CD14-positive monocyte (primary cell): ENCODE measurements at regions not wholly inside any gene's neighbourhood (a gene's known extent, or its start where the extent isn't known, plus 50 kb on each side); places are given as distances from the start of the nearest gene placed in this dataset.

Experiments used
- DNase-seq, 3 donors: peaks; one replicate each; pipeline ENCODE4 v3.0.0-alpha.2; 2011 to 2022
- H2AFZ ChIP-seq: 2 replicates; pipeline ENCODE4 v1.6.0; 2012; ENCODE audit warnings: mild to moderate bottlenecking, low read depth, low read length, inconsistent platforms; ENCODE audit not compliant: insufficient read depth, poor library complexity, severe bottlenecking
- H3K27ac ChIP-seq, 2 donors: 1 replicate in 1 of 2; 2 replicates in 1 of 2; pipeline ENCODE4 v1.5.1; 2012 to 2013; ENCODE audit warnings: low read length in 2 of 2, control low read depth in 1 of 2, inconsistent platforms in 1 of 2, low read depth in 1 of 2, mild to moderate bottlenecking in 1 of 2
- H3K27me3 ChIP-seq, 2 donors: one replicate each; pipeline versions ENCODE4 v1.6.0 to v1.6.1; 2011 to 2013; ENCODE audit warnings: low read length in 2 of 2; ENCODE audit not compliant: control insufficient read depth in 2 of 2, insufficient read depth in 2 of 2
- H3K36me3 ChIP-seq, 2 donors: replicated peaks in 1 of 2; 1 replicate in 1 of 2; 2 replicates in 1 of 2; pipeline versions ENCODE4 v1.5.1 to v1.6.1; 2012 to 2013; ENCODE audit warnings: low read length in 2 of 2, control low read depth in 1 of 2, inconsistent platforms in 1 of 2, mild to moderate bottlenecking in 1 of 2; ENCODE audit not compliant: insufficient read depth in 2 of 2, control insufficient read depth in 1 of 2
- H3K4me1 ChIP-seq, 2 donors: 1 replicate in 1 of 2; 2 replicates in 1 of 2; pipeline versions ENCODE4 v1.5.1 to v1.6.1; 2012 to 2013; ENCODE audit warnings: low read length in 2 of 2, control low read depth in 1 of 2, inconsistent platforms in 1 of 2, mild to moderate bottlenecking in 1 of 2, moderate library complexity in 1 of 2; ENCODE audit not compliant: insufficient read depth in 2 of 2, control insufficient read depth in 1 of 2
- H3K4me2 ChIP-seq: replicated peaks from 2 replicates; pipeline ENCODE3; 2012; ENCODE audit warnings: low read length, moderate library complexity, mild to moderate bottlenecking; ENCODE audit not compliant: poor library complexity, severe bottlenecking; ENCODE audit errors: extremely low read depth
- H3K4me3 ChIP-seq, 3 experiments: fragments of 200-600 bp in 1 of 3; sonication (generic) in 1 of 3; replicated peaks in 1 of 3; 1 replicate in 2 of 3; 2 replicates in 1 of 3; pipeline ENCODE4 v1.5.1; 2011 to 2013; ENCODE audit warnings: low read length in 3 of 3, mild to moderate bottlenecking in 3 of 3, control low read depth in 2 of 3, low read depth in 2 of 3, inconsistent platforms in 1 of 3, moderate library complexity in 1 of 3
- H3K79me2 ChIP-seq: 2 replicates; pipeline ENCODE4 v1.6.0; 2012; ENCODE audit warnings: mild to moderate bottlenecking, control low read depth, inconsistent platforms, low read length, moderate library complexity; ENCODE audit not compliant: insufficient read depth
- H3K9ac ChIP-seq: 2 replicates; pipeline ENCODE4 v1.6.0; 2017; ENCODE audit warnings: low read length, mild to moderate bottlenecking; ENCODE audit not compliant: insufficient read depth, poor library complexity, severe bottlenecking
- H3K9me3 ChIP-seq, 2 donors: replicated peaks in 1 of 2; 1 replicate in 1 of 2; 2 replicates in 1 of 2; pipeline versions ENCODE4 v1.5.1 to v1.6.1; 2012 to 2013; ENCODE audit warnings: low read length in 2 of 2, control low read depth in 1 of 2; ENCODE audit not compliant: control insufficient read depth in 1 of 2, insufficient read depth in 1 of 2
- H4K20me1 ChIP-seq: 2 replicates; pipeline ENCODE4 v1.6.0; 2012; ENCODE audit warnings: mild to moderate bottlenecking, low read length, control low read depth, moderate library complexity; ENCODE audit not compliant: insufficient read depth
- H3K27ac Mint-ChIP-seq, 7 donors: one replicate each; pipeline ENCODE4 v1.8.0; 2020; ENCODE audit warnings: mild to moderate bottlenecking in 7 of 7, mixed read lengths in 7 of 7, moderate library complexity in 6 of 7, inconsistent platforms in 2 of 7
- H3K27me3 Mint-ChIP-seq, 3 donors: one replicate each; pipeline ENCODE4 v1.8.0; 2021 to 2022; ENCODE audit warnings: low read depth in 3 of 3, mild to moderate bottlenecking in 3 of 3, mixed read lengths in 3 of 3, moderate library complexity in 3 of 3, inconsistent platforms in 1 of 3
- H3K36me3 Mint-ChIP-seq, 2 donors: one replicate each; pipeline ENCODE4 v1.8.0; 2020; ENCODE audit warnings: mixed read lengths in 2 of 2, inconsistent platforms in 1 of 2, mild to moderate bottlenecking in 1 of 2
- H3K4me1 Mint-ChIP-seq: one replicate; pipeline ENCODE4 v1.8.0; 2020; ENCODE audit warnings: mild to moderate bottlenecking, mixed read lengths
- H3K4me3 Mint-ChIP-seq, 2 donors: one replicate each; pipeline ENCODE4 v1.8.0; 2020; ENCODE audit warnings: mild to moderate bottlenecking in 2 of 2, mixed read lengths in 2 of 2, moderate library complexity in 1 of 2
- H3K9me3 Mint-ChIP-seq, 7 donors: one replicate each; pipeline ENCODE4 v1.8.0; 2020 to 2022; ENCODE audit warnings: mixed read lengths in 7 of 7, mild to moderate bottlenecking in 6 of 7, moderate library complexity in 6 of 7, inconsistent platforms in 2 of 7
- WGBS: methylation state at CpG from one replicate; pipeline ENCODE4 v1.1.5; 2013; ENCODE audit warnings: missing lambda C conversion rate; ENCODE audit not compliant: insufficient coverage; 5-methylcytosine and 5-hydroxymethylcytosine counted together
- intact Hi-C, 2 donors: fragments of 100-400 bp; cut with micrococcal nuclease; formaldehyde crosslinking; loops; one replicate each; pipeline versions ENCODE4 v1.15.0 to v1.15.1; 2023
- TF ChIP-seq, protein P1 (sequence below): fragments of 200-600 bp; IDR thresholded peaks from one replicate; pipeline ENCODE4 v1.8.0; 2022; ENCODE audit warnings: antibody characterized with exemption, mild to moderate bottlenecking

DNA sequence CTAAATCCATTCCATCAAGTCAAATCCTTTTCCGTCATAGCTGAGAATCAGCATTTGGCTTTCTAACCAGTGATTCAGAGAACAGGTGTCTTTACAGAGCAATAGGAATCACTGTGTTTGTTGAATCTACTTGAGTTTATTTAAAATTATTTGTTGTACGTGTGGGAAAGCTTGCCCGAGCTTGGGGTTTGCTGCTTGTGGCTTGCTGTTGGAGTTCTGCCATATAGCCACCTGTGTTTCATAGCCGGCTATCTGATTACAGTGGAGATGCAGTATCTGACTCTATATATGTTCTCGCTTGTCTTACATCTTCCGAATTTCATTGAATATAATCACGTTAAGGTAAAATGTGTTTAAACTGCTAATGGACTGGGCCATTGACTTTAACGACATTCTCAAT is 274.3 kb upstream of the MKI67 start:
- H3K4me2 ChIP-seq: no peak overlapping the region
- no peak for DNase-seq
- TF ChIP-seq, protein P1, sequence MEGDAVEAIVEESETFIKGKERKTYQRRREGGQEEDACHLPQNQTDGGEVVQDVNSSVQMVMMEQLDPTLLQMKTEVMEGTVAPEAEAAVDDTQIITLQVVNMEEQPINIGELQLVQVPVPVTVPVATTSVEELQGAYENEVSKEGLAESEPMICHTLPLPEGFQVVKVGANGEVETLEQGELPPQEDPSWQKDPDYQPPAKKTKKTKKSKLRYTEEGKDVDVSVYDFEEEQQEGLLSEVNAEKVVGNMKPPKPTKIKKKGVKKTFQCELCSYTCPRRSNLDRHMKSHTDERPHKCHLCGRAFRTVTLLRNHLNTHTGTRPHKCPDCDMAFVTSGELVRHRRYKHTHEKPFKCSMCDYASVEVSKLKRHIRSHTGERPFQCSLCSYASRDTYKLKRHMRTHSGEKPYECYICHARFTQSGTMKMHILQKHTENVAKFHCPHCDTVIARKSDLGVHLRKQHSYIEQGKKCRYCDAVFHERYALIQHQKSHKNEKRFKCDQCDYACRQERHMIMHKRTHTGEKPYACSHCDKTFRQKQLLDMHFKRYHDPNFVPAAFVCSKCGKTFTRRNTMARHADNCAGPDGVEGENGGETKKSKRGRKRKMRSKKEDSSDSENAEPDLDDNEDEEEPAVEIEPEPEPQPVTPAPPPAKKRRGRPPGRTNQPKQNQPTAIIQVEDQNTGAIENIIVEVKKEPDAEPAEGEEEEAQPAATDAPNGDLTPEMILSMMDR: no peak
- no peaks in the 10 kb centered on the region for H3K4me1 ChIP-seq
- Mint-ChIP-seq H3K36me3 (no peaks in the 10 kb centered on the region), H3K4me1 (no peaks in the 10 kb centered on the region), H3K4me3 (no peak overlapping the region), H3K27ac (no peak overlapping the region), H3K9me3 (peaks cover 4 to 13% (median 8%) of the 10 kb centered on the region in 7 donors), H3K27me3 (no peaks in the 10 kb centered on the region)
- intact Hi-C loops: no loop called here
- H3K27ac ChIP-seq: no peak overlapping the region
- no peaks in the 10 kb centered on the region for H3K79me2 ChIP-seq
- no peak overlapping the region for H3K4me3 ChIP-seq
- no peaks in the 10 kb centered on the region for H4K20me1 ChIP-seq
- H3K36me3 ChIP-seq: no peaks in the 10 kb centered on the region
- 100% methylated on average over 2 of the region's 8 CpGs for WGBS
- H3K27me3 ChIP-seq: no peaks in the 10 kb centered on the region
- no peak overlapping the region for H2AFZ ChIP-seq
- H3K9ac ChIP-seq: no peak overlapping the region
- H3K9me3 ChIP-seq: peaks cover 5 to 16% of the 10 kb centered on the region in 2 donors

DNA sequence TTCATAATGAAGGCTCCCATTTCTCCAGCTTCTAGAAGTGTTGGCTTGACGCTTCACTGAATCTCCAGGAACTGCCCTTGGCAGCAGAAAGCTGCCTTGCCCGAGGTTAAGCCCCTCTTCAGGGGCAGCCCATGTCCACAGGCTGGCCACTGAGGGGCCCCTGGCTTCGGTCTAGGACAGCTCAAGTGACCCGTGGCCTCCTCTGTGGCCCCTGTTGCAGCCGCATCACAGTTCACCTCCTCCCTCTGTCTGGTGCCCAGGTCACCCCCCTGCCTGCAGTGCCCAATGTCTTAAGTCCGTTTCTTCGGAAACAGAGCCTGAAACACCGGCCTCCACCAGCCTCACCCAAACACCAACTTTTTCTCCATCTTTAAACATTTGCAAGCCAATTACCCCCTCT is 279.2 kb upstream of the MKI67 start:
- Histone ChIP-seq H3K9me3 (peaks cover 5 to 16% of the 10 kb centered on the region in 2 donors), H3K27me3 (no peaks in the 10 kb centered on the region), H3K4me1 (no peaks in the 10 kb centered on the region), H3K36me3 (no peaks in the 10 kb centered on the region), H2AFZ (no peak overlapping the region), H3K79me2 (no peaks in the 10 kb centered on the region), H3K4me2 (no peak overlapping the region), H3K27ac (no peak overlapping the region), H3K9ac (no peak overlapping the region), H4K20me1 (no peaks in the 10 kb centered on the region), H3K4me3 (no peak overlapping the region)
- DNase-seq: no peak
- Mint-ChIP-seq H3K9me3 (peaks cover 2 to 15% (median 7%) of the 10 kb centered on the region in 7 donors), H3K27ac (no peak overlapping the region), H3K4me3 (no peak overlapping the region), H3K36me3 (no peaks in the 10 kb centered on the region), H3K4me1 (no peaks in the 10 kb centered on the region), H3K27me3 (no peaks in the 10 kb centered on the region)
- intact Hi-C loops: no loop called here
- WGBS: 91% methylated on average over 8 of the region's 8 CpGs
- TF ChIP-seq, protein P1: no peak
